ENCODE measurements at regions not wholly inside any gene's neighbourhood (a gene's known extent, or its start where the extent isn't known, plus 50 kb on each side); places are given as distances from the start of the nearest gene placed in this dataset.

- 76 to 92% (median 87%) methylated on average over 10 of the region's 10 CpGs for WGBS, 5 donors
- DNase-seq: no peak
- H3K27ac ChIP-seq: no peak overlapping the region
- H3K4me3 ChIP-seq: no peak overlapping the region
- no peaks in the 10 kb centered on the region for H3K36me3 ChIP-seq
- TF ChIP-seq CTCF (IDR thresholded peaks at IDR 0.05 in 8 of 11, conservative IDR thresholded peaks at IDR 0.05 in 3 of 11): no peak
- TF ChIP-seq POLR2A (IDR thresholded peaks at IDR 0.05): no peak
- no peak for TF ChIP-seq POLR2AphosphoS5 (IDR thresholded peaks at IDR 0.05)
- peaks cover 0 to 16% (median 5%) of the 10 kb centered on the region in 6 donors for H3K4me1 ChIP-seq
- intact Hi-C loops (cut with DNase I; ENCODE audit: low total_unique reads): no loop called here
- H3K9me3 ChIP-seq: no peaks in the 10 kb centered on the region
- H3K27me3 ChIP-seq (replicated peaks in 1 of 7): no peaks in the 10 kb centered on the region
Observed at GRCh38 chr14:76939015-76939742, 89.3 kb downstream of the IRF2BPL start.

GRCh38 chr14:76938092-76938500 lies 90.4 kb downstream of the IRF2BPL start:
- no peak overlapping the region for H3K27ac ChIP-seq
- no peak overlapping the region for H3K4me3 ChIP-seq
- TF ChIP-seq CTCF (IDR thresholded peaks at IDR 0.05 in 8 of 11, conservative IDR thresholded peaks at IDR 0.05 in 3 of 11): no peak
- no peak for TF ChIP-seq POLR2AphosphoS5 (IDR thresholded peaks at IDR 0.05)
- no peak for TF ChIP-seq POLR2A (IDR thresholded peaks at IDR 0.05)
- 86 to 100% (median 94%) methylated on average over 3 of the region's 3 CpGs for WGBS, 5 donors
- H3K4me1 ChIP-seq: peaks cover 0 to 16% (median 5%) of the 10 kb centered on the region in 6 donors
- H3K36me3 ChIP-seq: no peaks in the 10 kb centered on the region
- DNase-seq: no peak
- H3K9me3 ChIP-seq: no peaks in the 10 kb centered on the region
- H3K27me3 ChIP-seq (replicated peaks in 1 of 7): no peaks in the 10 kb centered on the region
- intact Hi-C loops (cut with DNase I; ENCODE audit: low total_unique reads): no loop called here

GRCh38 chr14:76937181-76938091 lies 91.1 kb downstream of the IRF2BPL start:
- no peak overlapping the region for H3K27ac ChIP-seq
- WGBS, 5 donors: 76 to 81% (median 78%) methylated on average over 9 to 15 of the region's 15 CpGs
- no peak overlapping the region for H3K4me3 ChIP-seq
- H3K36me3 ChIP-seq: no peaks in the 10 kb centered on the region
- no peak for TF ChIP-seq CTCF (IDR thresholded peaks at IDR 0.05 in 8 of 11, conservative IDR thresholded peaks at IDR 0.05 in 3 of 11)
- TF ChIP-seq POLR2AphosphoS5 (IDR thresholded peaks at IDR 0.05): no peak
- TF ChIP-seq POLR2A (IDR thresholded peaks at IDR 0.05): no peak
- H3K9me3 ChIP-seq: no peaks in the 10 kb centered on the region
- H3K27me3 ChIP-seq (replicated peaks in 1 of 7): no peaks in the 10 kb centered on the region
- DNase-seq: no peak
- H3K4me1 ChIP-seq: peaks cover 0 to 16% (median 5%) of the 10 kb centered on the region in 6 donors
- intact Hi-C loops (cut with DNase I; ENCODE audit: low total_unique reads): no loop called here

- no peaks in the 10 kb centered on the region for H3K36me3 ChIP-seq
- no peak overlapping the region for H3K27ac ChIP-seq
- H3K27me3 ChIP-seq (replicated peaks in 1 of 7): no peaks in the 10 kb centered on the region
- intact Hi-C loops (cut with DNase I; ENCODE audit: low total_unique reads): no loop called here
- H3K4me3 ChIP-seq: no peak overlapping the region
- no peak for DNase-seq
- no peaks in the 10 kb centered on the region for H3K9me3 ChIP-seq
- 83 to 93% (median 90%) methylated on average over 7 of the region's 7 CpGs for WGBS, 5 donors
- H3K4me1 ChIP-seq: peaks cover 0 to 6% (median 3%) of the 10 kb centered on the region in 6 donors
- TF ChIP-seq POLR2A (IDR thresholded peaks at IDR 0.05) (no peak), POLR2AphosphoS5 (IDR thresholded peaks at IDR 0.05) (no peak), CTCF (IDR thresholded peaks at IDR 0.05 in 8 of 11, conservative IDR thresholded peaks at IDR 0.05 in 3 of 11) (no peak)
Observed at GRCh38 chr14:76936483-76936882, 92.0 kb downstream of the IRF2BPL start.
